WERI-Rb-1 (cell line): ENCODE measurements at regions not wholly inside any gene's neighbourhood (a gene's known extent, or its start where the extent isn't known, plus 50 kb on each side); places are given as distances from the start of the nearest gene placed in this dataset.

Source experiments
- DNase-seq: peaks from one replicate; pipeline ENCODE4 v3.0.0-alpha.2; 2020
- H3K27ac ChIP-seq: fragments of 250-450 bp; sonication (Bioruptor Pico); 2 replicates; pipeline ENCODE4 v1.5.1; 2020; ENCODE audit warnings: mild to moderate bottlenecking, moderate library complexity
- H3K27me3 ChIP-seq: fragments of 250-450 bp; sonication (Bioruptor Pico); 2 replicates; pipeline ENCODE4 v1.5.1; 2021; ENCODE audit warnings: mild to moderate bottlenecking, low read depth, moderate library complexity; ENCODE audit not compliant: insufficient read depth, severe bottlenecking
- H3K36me3 ChIP-seq: fragments of 250-450 bp; sonication (Bioruptor Pico); 2 replicates; pipeline ENCODE4 v1.5.1; 2020; ENCODE audit warnings: mild to moderate bottlenecking, moderate library complexity
- H3K4me3 ChIP-seq: 2 replicates; pipeline ENCODE4 v1.5.1; 2011; ENCODE audit warnings: low read depth, mild to moderate bottlenecking, control low read depth, low read length
- H3K9me3 ChIP-seq: fragments of 250-450 bp; sonication (Bioruptor Pico); 2 replicates; pipeline ENCODE4 v1.5.1; 2021; ENCODE audit warnings: mild to moderate bottlenecking, moderate library complexity; ENCODE audit not compliant: severe bottlenecking
- CTCF ChIP-seq: IDR thresholded peaks from 2 replicates; pipeline ENCODE4 v1.5.1; 2011; ENCODE audit warnings: low read depth, mild to moderate bottlenecking, control low read depth, inconsistent platforms, low read length

GRCh38 chr22:44425694-44426045, 72.4 kb downstream of the RTL6 start:
- no peaks in the 10 kb centered on the region for H3K27me3 ChIP-seq
- no peaks in the 10 kb centered on the region for H3K36me3 ChIP-seq
- no peak overlapping the region for H3K27ac ChIP-seq
- H3K4me3 ChIP-seq = no peak overlapping the region
- DNase-seq = no peak
- TF ChIP-seq CTCF = no peak
- no peaks in the 10 kb centered on the region for H3K9me3 ChIP-seq

- H3K36me3 ChIP-seq = no peaks in the 10 kb centered on the region
- no peaks in the 10 kb centered on the region for H3K27me3 ChIP-seq
- no peak overlapping the region for H3K4me3 ChIP-seq
- H3K9me3 ChIP-seq = peaks cover 5% of the 10 kb centered on the region
- H3K27ac ChIP-seq = no peak overlapping the region
- TF ChIP-seq CTCF = no peak
- DNase-seq = no peak
Observed at GRCh38 chr22:44424867-44425693, 73.0 kb downstream of the RTL6 start.

GRCh38 chr22:44424359-44424682, 73.7 kb downstream of the RTL6 start:
- peaks cover 12% of the 10 kb centered on the region for H3K9me3 ChIP-seq
- H3K4me3 ChIP-seq = no peak overlapping the region
- no peak for TF ChIP-seq CTCF
- H3K27ac ChIP-seq = no peak overlapping the region
- no peaks in the 10 kb centered on the region for H3K27me3 ChIP-seq
- H3K36me3 ChIP-seq = no peaks in the 10 kb centered on the region
- no peak for DNase-seq

GRCh38 chr22:44423556-44424358, 74.3 kb downstream of the RTL6 start:
- Histone ChIP-seq H3K4me3 (no peak overlapping the region), H3K9me3 (peaks cover 12% of the 10 kb centered on the region), H3K36me3 (no peaks in the 10 kb centered on the region), H3K27ac (no peak overlapping the region), H3K27me3 (no peaks in the 10 kb centered on the region)
- DNase-seq = no peak
- TF ChIP-seq CTCF = no peak

GRCh38 chr22:44422746-44423380, 75.2 kb downstream of the RTL6 start:
- Histone ChIP-seq H3K27ac (no peak overlapping the region), H3K9me3 (peaks cover 12% of the 10 kb centered on the region), H3K36me3 (no peaks in the 10 kb centered on the region), H3K27me3 (no peaks in the 10 kb centered on the region), H3K4me3 (no peak overlapping the region)
- DNase-seq = no peak
- TF ChIP-seq CTCF = no peak
